Nephron (organoid): ENCODE measurements at regions not wholly inside any gene's neighbourhood (a gene's known extent, or its start where the extent isn't known, plus 50 kb on each side); places are given as distances from the start of the nearest gene placed in this dataset.

ENCODE experiments used
- H3K27ac Mint-ChIP-seq, 3 experiments: 2 replicates each; pipeline ENCODE4 v1.8.0; 2020; ENCODE audit warnings: mixed read lengths in 3 of 3, mild to moderate bottlenecking in 2 of 3, moderate library complexity in 1 of 3
- H3K27me3 Mint-ChIP-seq: 2 replicates; pipeline ENCODE4 v1.8.0; 2021; ENCODE audit warnings: low read depth, mild to moderate bottlenecking, moderate library complexity, mixed read lengths
- H3K36me3 Mint-ChIP-seq: 2 replicates; pipeline ENCODE4 v1.8.0; 2020; ENCODE audit warnings: low read depth, mixed read lengths
- H3K4me1 Mint-ChIP-seq: 2 replicates; pipeline ENCODE4 v1.8.0; 2020; ENCODE audit warnings: mixed read lengths
- H3K4me3 Mint-ChIP-seq, 3 experiments: 2 replicates each; pipeline ENCODE4 v1.8.0; 2020; ENCODE audit warnings: mild to moderate bottlenecking in 3 of 3, mixed read lengths in 3 of 3, moderate library complexity in 2 of 3
- H3K9me3 Mint-ChIP-seq: 2 replicates; pipeline ENCODE4 v1.8.0; 2020; ENCODE audit warnings: mixed read lengths
- TF ChIP-seq, protein P1 (sequence below), 3 experiments: fragments of 200-600 bp; sonication (generic); IDR thresholded peaks; one replicate each; pipeline ENCODE4 v1.5.0; 2021; ENCODE audit warnings: antibody characterized with exemption in 3 of 3; ENCODE audit not compliant: unreplicated experiment in 3 of 3

DNA sequence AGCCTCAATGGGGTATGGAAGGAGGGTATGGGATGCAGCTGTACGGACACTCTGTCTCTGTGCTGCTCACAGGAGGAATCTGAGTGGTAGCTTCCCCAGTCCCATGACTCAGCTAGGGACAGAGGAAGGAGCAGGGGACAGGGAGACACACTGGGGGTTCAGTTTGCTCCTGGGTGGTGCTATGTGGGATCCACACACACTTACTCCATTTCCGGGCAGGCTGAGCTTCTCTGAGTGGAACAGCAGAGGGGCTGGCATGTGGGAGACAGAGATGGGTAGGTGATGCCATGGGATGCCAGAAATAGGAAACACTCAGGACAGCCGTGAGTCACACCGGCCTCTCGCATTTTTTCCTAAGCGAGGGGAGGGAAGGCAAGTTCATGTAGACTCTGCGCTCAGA, 59.2 kb upstream of the KIRREL3 start:
- TF ChIP-seq, protein P1, sequence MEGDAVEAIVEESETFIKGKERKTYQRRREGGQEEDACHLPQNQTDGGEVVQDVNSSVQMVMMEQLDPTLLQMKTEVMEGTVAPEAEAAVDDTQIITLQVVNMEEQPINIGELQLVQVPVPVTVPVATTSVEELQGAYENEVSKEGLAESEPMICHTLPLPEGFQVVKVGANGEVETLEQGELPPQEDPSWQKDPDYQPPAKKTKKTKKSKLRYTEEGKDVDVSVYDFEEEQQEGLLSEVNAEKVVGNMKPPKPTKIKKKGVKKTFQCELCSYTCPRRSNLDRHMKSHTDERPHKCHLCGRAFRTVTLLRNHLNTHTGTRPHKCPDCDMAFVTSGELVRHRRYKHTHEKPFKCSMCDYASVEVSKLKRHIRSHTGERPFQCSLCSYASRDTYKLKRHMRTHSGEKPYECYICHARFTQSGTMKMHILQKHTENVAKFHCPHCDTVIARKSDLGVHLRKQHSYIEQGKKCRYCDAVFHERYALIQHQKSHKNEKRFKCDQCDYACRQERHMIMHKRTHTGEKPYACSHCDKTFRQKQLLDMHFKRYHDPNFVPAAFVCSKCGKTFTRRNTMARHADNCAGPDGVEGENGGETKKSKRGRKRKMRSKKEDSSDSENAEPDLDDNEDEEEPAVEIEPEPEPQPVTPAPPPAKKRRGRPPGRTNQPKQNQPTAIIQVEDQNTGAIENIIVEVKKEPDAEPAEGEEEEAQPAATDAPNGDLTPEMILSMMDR (IDR thresholded peaks at IDR 0.05; ENCODE audit: unreplicated experiment in 3 of 3), result no peak
- Mint-ChIP-seq H3K4me1 (peaks cover 19% of the 10 kb centered on the region), H3K36me3 (no peaks in the 10 kb centered on the region)

DNA sequence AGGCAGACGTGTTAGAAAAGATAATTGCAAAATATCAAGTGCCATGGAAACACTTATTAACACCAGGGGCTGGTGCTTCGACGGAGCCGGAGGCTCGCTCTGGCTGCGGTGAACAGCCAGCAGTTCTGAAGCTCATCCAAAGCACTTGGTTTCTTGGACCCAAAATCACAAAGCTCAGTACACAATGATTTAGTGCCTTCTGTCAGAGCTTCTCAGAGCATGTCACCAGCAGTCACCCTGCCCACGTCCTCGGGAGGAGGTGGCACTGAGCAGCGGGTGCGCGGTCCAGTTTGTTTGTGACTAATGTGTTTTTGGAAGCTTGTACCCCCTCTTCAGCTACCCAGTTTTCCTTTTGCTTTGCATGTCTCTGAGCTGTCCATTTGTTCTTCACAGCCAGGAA, 58.7 kb upstream of the KIRREL3 start:
- H3K27ac Mint-ChIP-seq, result no peak overlapping the region
- peaks cover 7% of the 10 kb centered on the region for H3K27me3 Mint-ChIP-seq
- no peaks in the 10 kb centered on the region for H3K9me3 Mint-ChIP-seq
- H3K36me3 Mint-ChIP-seq, result no peaks in the 10 kb centered on the region
- no peak overlapping the region for H3K4me3 Mint-ChIP-seq
- TF ChIP-seq, protein P1 (IDR thresholded peaks at IDR 0.05; ENCODE audit: unreplicated experiment in 3 of 3), result no peak
- peaks cover 19% of the 10 kb centered on the region for H3K4me1 Mint-ChIP-seq

More for the DNA sequence above, 59.2 kb upstream of the KIRREL3 start:
- Mint-ChIP-seq H3K4me3 (no peak overlapping the region), H3K27ac (no peak overlapping the region), H3K27me3 (peaks cover 7% of the 10 kb centered on the region), H3K9me3 (no peaks in the 10 kb centered on the region)

DNA sequence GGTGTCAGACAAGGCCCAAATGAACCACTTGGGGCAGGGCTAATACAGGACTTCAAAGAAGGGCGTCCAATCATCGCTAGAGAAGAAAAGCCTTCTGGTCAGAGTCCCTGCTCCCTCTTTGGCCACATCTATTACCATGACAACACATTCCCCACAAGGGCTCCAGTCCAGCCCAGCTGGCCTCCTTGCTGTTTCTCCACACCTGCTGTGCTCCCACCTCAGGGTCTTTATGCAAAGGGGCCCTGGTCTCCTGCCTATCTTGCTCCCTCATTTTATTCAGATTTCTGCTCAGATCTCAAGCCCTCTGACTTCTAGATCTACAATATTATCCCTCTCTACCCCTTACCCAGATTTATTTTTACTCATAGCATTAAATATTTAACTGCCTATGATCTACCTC, 58.0 kb upstream of the KIRREL3 start:
- H3K9me3 Mint-ChIP-seq, result no peaks in the 10 kb centered on the region
- no peaks in the 10 kb centered on the region for H3K36me3 Mint-ChIP-seq
- no peak overlapping the region for H3K27ac Mint-ChIP-seq
- H3K4me1 Mint-ChIP-seq, result peaks cover 19% of the 10 kb centered on the region
- no peak overlapping the region for H3K4me3 Mint-ChIP-seq
- H3K27me3 Mint-ChIP-seq, result peaks cover 7% of the 10 kb centered on the region
- TF ChIP-seq, protein P1 (IDR thresholded peaks at IDR 0.05; ENCODE audit: unreplicated experiment in 3 of 3), result no peak

DNA sequence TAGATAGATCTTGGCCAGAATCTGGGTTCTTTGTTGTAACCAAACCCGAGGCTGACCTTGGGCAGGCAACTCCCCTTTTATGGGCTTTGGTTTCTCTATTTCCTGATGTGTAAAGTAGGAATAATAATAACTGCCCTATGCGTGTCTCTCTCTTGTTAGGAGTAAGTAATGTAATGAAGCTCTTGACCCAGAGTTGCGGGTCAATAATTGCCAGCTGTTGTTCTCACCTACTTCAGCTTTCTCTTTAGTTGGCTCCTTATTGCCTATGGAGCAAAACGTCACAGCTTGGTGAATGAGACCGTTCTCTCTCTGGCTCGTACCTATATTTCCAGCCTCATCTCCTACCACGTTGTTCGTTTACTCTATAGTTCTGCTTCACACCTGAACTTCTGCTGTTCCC, 56.6 kb upstream of the KIRREL3 start:
- H3K4me3 Mint-ChIP-seq, result no peak overlapping the region
- H3K27ac Mint-ChIP-seq, result no peak overlapping the region
- H3K27me3 Mint-ChIP-seq, result peaks cover 7% of the 10 kb centered on the region
- TF ChIP-seq, protein P1 (IDR thresholded peaks at IDR 0.05; ENCODE audit: unreplicated experiment in 3 of 3), result no peak
- H3K9me3 Mint-ChIP-seq, result no peaks in the 10 kb centered on the region
- H3K4me1 Mint-ChIP-seq, result peaks cover 14% of the 10 kb centered on the region
- no peaks in the 10 kb centered on the region for H3K36me3 Mint-ChIP-seq

DNA sequence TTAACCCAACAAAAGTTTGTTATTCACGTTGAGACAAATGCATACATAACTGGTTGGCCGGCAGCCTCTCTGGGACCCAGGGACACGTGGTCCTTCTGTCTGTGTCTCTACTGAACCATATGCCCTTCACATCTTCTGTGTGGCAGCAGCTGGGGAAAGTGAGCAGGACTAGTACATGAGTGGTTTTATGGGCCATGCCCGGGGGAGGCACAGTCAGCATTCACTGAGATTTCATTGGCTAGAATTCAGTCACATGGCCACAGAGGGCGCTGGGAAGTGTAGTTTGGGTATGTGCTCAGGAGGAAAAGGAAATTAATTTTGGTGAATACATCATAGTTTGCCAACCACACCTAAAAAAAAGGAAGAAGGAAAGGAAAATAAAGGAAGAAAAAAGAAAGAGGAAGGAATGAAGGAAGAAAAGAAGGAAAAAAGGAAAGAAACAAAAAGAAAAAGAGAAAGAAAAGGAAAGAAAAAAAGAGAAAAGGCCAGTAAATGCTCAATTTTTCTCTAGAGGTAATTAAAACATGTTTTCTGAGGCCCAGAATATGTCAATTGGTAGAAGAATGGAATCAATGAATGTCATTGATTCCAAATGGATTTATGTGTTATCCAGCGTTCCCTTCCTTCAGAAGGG, 55.9 kb upstream of the KIRREL3 start:
- Mint-ChIP-seq H3K4me1 (peaks cover 7% of the 10 kb centered on the region), H3K27ac (no peak overlapping the region), H3K27me3 (peaks cover 7% of the 10 kb centered on the region), H3K36me3 (no peaks in the 10 kb centered on the region), H3K9me3 (no peaks in the 10 kb centered on the region), H3K4me3 (no peak overlapping the region)
- TF ChIP-seq, protein P1 (IDR thresholded peaks at IDR 0.05; ENCODE audit: unreplicated experiment in 3 of 3), result no peak

DNA sequence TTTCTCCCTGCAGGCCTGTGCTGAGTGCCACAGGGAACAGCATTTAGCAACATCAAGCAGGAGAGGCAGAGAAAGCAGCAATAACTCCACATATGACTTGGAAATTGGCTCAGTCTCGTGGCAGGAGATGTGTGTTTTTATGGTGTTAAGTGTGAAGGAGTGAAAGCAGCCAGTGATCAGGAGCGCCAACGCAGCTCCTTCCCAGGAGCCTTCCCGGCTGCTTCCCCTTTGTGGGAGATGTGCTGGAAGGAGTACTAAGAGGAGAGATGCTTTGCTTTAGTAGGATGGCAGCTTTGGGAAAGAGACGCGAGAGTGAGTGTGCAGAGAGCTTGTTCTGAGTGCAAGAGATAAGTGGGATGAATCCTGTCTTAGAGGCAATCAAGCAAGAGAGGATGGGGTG, 54.7 kb upstream of the KIRREL3 start:
- Mint-ChIP-seq H3K9me3 (no peaks in the 10 kb centered on the region), H3K27me3 (peaks cover 7% of the 10 kb centered on the region), H3K36me3 (no peaks in the 10 kb centered on the region), H3K27ac (no peak overlapping the region), H3K4me3 (no peak overlapping the region), H3K4me1 (no peaks in the 10 kb centered on the region)
- TF ChIP-seq, protein P1 (IDR thresholded peaks at IDR 0.05; ENCODE audit: unreplicated experiment in 3 of 3), result no peak
